ENCODE measurements at regions not wholly inside any gene's neighbourhood (a gene's known extent, or its start where the extent isn't known, plus 50 kb on each side); places are given as distances from the start of the nearest gene placed in this dataset.

DNA sequence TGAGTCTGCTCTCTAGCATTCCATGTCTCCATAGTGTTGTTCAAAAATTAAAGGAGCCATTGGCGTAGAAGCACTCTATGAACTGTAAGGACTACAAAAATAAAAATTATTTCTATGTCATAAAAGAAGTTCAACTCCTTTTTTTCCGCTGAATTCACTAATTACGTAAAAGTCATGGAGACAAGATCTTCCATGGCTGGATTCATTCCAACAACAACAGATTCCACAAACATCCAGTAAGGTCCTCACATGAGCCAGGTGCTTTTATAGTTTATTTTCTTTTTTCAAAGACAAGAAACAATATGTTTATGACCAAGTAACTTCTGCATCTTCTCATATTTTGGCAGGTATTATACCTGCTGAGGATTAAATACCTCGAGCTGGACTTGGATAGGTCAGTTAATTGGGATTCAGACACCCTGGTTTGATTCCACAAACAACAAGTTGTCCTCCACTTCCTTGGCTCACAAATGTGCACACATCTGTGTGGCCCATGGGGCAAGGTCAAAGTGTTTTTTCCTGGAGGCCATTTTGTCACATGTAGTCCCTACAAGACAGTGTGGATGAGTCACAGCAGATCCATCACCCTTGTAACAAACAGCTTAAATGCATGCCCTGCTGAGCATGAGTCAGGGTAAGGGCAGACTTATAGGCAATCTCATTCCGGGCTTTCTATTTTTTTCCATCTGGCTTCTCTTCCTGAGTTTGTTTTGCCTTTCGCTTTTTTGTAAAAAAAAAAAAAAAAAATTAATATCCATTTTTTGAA is 475.6 kb downstream of the COG6 start:
- ChIA-PET CTCF (no interaction called here), POLR2A (no interaction called here)
- no peak for DNase-seq (ENCODE audit: low read depth, low spot score)
- no peak overlapping the region for H3K4me3 ChIP-seq (ENCODE audit: low read depth, low read length)
- TF ChIP-seq, protein P1, sequence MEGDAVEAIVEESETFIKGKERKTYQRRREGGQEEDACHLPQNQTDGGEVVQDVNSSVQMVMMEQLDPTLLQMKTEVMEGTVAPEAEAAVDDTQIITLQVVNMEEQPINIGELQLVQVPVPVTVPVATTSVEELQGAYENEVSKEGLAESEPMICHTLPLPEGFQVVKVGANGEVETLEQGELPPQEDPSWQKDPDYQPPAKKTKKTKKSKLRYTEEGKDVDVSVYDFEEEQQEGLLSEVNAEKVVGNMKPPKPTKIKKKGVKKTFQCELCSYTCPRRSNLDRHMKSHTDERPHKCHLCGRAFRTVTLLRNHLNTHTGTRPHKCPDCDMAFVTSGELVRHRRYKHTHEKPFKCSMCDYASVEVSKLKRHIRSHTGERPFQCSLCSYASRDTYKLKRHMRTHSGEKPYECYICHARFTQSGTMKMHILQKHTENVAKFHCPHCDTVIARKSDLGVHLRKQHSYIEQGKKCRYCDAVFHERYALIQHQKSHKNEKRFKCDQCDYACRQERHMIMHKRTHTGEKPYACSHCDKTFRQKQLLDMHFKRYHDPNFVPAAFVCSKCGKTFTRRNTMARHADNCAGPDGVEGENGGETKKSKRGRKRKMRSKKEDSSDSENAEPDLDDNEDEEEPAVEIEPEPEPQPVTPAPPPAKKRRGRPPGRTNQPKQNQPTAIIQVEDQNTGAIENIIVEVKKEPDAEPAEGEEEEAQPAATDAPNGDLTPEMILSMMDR (IDR thresholded peaks at IDR 0.05; ENCODE audit: insufficient read depth, low read length, missing control alignments) = no peak

DNA sequence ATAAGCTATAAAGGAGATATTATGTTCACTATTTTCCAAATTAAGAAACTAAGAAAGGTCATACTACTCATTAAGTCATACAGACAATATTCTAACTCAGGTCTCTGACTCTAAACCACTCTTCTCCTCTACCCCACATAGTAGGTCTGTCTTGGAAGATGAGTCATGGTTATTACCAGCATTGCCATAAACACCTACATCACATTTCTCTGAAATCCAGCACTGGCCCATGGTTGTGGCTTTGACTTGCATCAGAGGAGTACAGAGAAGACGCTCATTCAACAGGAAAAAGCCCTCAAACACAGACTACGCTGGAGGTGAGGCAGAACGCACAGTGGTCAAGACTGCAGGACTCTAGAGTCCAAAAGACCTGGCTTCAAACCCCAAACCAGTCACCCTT is 476.8 kb downstream of the COG6 start:
- ChIA-PET CTCF (no interaction called here), POLR2A (no interaction called here)
- no peak overlapping the region for H3K4me3 ChIP-seq (ENCODE audit: low read depth, low read length)
- DNase-seq (ENCODE audit: low read depth, low spot score) = no peak
- TF ChIP-seq, protein P1 (IDR thresholded peaks at IDR 0.05; ENCODE audit: insufficient read depth, low read length, missing control alignments) = no peak

GRCh38 chr13:40136896-40137295 is 481.4 kb downstream of the COG6 start:
- TF ChIP-seq, protein P1 (IDR thresholded peaks at IDR 0.05; ENCODE audit: insufficient read depth, low read length, missing control alignments) = no peak
- no peak overlapping the region for H3K4me3 ChIP-seq (ENCODE audit: low read depth, low read length)
- ChIA-PET CTCF (no interaction called here), POLR2A (no interaction called here)
- no peak for DNase-seq (ENCODE audit: low read depth, low spot score)

GRCh38 chr13:40137400-40137799 is 481.9 kb downstream of the COG6 start:
- ChIA-PET POLR2A (no interaction called here), CTCF (no interaction called here)
- no peak for DNase-seq (ENCODE audit: low read depth, low spot score)
- no peak overlapping the region for H3K4me3 ChIP-seq (ENCODE audit: low read depth, low read length)
- TF ChIP-seq, protein P1 (IDR thresholded peaks at IDR 0.05; ENCODE audit: insufficient read depth, low read length, missing control alignments) = no peak

DNA sequence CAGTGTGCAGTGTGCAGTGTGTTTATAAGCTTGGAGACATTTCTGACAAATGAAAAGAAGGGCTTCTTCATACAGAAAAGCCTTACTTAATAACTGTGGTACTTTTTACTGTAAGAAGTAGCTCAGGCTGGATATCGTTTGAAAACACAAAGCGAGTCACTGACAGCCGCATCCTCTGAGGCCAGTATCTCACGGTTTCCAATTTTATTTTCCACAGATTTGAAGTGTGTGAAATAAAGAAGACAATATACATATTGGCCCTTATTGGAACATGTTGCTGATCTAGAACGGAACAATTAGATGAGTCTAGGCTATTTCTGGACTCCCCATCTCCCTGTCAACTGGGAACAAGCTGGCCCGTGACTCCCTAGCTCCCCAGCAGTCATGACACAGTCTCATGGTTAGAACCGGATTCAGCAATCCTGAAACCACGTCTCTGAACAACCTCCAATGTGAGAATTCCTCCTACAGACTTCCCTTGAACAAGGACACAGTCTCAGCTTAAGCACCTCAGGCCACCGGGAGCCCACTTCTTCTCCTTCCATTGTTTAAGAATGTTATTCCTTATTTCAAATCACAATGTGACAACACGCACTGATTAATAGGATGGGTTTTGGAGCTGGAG is 484.5 kb downstream of the COG6 start:
- TF ChIP-seq, protein P1 (IDR thresholded peaks at IDR 0.05; ENCODE audit: insufficient read depth, low read length, missing control alignments) = no peak
- no peak for DNase-seq (ENCODE audit: low read depth, low spot score)
- ChIA-PET POLR2A (no interaction called here), CTCF (no interaction called here)
- no peak overlapping the region for H3K4me3 ChIP-seq (ENCODE audit: low read depth, low read length)

DNA sequence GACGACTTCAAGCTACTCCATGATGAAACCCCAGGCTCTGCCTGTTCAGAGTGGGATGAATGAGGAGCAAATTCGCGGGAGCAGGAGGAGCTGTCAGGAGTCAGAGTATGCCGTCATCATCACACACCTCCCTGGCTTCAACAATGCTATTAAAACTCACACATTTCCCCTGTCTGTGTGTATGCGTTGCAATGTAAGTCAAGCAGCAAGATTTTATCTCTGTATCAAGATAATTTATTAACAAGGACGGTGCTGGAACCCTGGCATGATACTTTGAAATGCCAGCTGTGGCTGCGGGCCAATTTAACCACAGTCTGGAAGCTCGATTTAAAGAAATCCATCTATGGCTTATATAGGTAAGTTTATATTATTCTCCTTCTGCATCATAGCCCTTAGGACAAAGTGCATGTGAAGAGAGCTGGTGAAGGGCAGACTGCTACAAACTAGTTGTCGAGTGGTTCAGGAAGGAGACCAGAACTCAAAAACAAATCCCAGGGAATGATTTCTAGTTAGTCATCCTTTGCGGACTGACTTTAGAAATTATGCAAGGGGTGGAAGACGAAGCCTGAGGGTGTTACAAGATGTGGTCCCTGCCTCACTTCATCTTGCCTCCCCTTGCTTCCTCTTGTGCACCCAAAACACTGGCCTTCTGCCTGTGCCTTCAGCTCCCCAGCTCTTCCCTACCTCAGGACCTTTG is 486.5 kb downstream of the COG6 start:
- H3K4me3 ChIP-seq (ENCODE audit: low read depth, low read length) = no peak overlapping the region

More for the DNA sequence above, 486.5 kb downstream of the COG6 start:
- CTCF ChIA-PET = no interaction called here
- TF ChIP-seq, protein P1 (IDR thresholded peaks at IDR 0.05; ENCODE audit: insufficient read depth, low read length, missing control alignments) = no peak
- DNase-seq (ENCODE audit: low read depth, low spot score) = no peak
- POLR2A ChIA-PET = no interaction called here
